ENCODE measurements at regions not wholly inside any gene's neighbourhood (a gene's known extent, or its start where the extent isn't known, plus 50 kb on each side); places are given as distances from the start of the nearest gene placed in this dataset.

DNA sequence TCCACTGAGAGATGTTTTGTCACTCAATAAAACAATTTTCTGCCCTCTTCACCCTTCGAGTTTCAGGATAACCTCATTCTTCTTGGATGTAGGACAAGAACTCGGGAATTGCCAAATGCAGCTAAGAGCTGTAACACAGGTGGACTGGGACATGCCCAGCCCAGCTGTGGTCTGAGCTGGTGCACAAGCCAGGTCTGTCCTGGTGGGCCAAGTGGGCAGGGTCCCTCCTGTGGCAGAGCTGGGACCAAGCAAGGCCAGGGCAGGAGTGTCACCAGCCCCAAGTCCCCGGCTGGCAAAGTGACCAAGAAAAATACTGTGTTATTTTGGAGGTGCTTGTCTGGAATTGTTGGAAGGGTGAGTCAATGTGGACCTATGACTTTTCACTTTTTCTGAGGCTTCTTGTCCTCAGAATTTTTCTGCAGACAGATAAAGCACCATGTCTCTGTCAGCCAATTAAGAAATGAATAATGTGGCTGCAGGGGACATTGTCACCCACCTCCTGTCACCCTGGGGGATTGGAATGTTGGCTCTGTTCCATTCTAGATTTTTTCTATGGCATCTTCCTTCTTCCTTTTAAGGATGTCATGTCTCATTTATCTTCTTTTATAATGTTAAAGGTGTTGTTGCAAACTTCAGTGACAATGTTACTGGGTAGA lies 645.2 kb upstream of the EPHA6 start:
- no peak for DNase-seq (ENCODE audit: low read depth, low spot score)

DNA sequence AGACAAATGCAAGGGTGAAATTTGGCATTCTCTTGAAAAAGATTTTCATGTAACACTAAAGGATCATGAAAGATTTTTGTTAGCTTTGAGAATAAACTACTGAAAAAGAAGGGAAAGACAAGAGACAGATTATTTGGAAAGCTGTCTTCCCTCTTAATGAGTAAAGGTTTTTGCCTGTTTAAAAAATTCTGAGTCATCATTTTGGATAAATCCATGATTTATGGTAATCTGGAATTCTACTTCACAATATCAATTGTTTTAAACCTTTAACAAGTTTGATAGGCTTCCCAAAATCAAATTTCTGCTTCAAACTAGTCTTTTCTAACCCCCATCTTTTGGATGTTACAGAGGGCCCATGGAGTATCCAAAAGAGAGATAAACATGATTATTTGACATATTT lies 641.5 kb upstream of the EPHA6 start:
- DNase-seq (ENCODE audit: low read depth, low spot score) = no peak

GRCh38 chr3:96175500-96175899 lies 638.9 kb upstream of the EPHA6 start:
- DNase-seq (ENCODE audit: low read depth, low spot score) = no peak

GRCh38 chr3:96182756-96183155 lies 631.6 kb upstream of the EPHA6 start:
- no peak for DNase-seq (ENCODE audit: low read depth, low spot score)

DNA sequence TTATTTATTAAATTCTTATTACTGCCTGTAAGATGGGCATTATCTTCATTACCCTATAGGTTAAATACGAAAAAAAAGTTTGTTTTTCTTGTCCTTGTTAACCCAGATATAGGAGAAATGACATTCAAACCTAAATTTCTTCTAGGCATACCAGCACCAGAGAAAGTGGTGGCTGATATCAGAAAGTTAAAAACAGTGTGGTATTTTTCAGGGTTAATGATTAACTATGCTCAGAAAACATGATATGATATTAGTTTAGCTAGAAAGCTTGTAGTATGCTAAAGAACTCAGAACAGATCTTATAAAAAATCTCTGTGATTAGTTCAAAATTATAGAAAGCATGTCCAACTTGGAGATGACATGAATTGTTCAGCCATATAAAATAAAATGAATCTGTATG lies 630.5 kb upstream of the EPHA6 start:
- no peak for DNase-seq (ENCODE audit: low read depth, low spot score)

GRCh38 chr3:96190024-96190616 lies 624.3 kb upstream of the EPHA6 start:
- DNase-seq (ENCODE audit: low read depth, low spot score) = no peak

DNA sequence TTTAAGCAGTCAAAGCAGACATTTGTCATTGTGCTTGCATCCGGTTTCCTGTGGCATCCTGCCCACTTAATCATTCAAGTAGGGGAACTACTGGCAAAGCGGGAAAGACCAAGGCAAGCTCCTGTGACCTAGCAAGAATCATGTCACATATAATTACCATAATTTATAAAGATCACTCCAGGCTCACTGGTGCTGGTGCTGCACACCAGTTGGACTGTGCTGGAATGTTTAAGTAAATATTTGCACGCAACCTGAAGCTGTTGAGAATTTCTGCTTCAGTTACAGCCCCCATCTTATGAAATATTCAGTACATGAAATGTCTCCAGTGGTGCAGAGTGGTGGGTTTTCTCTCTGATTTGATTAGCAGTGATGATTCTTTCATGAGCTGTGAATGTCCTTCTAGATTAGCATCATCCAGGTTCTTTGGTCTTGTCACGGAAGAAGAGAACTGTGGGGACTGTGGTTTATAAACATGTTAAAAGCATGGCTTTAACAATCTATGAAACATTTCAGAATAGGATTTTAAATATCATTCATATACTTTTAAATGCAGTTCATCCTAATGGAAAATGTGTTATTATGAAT lies 621.3 kb upstream of the EPHA6 start:
- no peak for DNase-seq (ENCODE audit: low read depth, low spot score)

DNA sequence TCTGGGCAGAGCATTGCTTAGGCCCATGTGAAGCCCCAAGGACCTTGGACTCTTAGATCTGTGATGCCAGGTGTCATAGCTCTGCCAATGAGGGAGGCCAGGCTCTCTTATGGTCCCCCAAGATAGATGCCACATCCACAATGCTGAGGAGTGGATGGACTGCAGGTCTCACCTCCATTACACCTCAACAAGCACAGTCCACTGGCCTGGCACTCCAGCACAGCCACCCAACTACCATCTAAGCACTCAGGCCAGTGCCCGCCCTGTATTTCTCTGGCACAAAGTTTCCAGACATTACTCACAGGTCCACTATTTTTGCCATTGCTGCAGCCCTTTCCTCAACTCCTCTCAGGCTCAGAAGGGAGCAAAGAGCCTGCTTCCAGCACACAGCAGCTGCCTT lies 613.5 kb upstream of the EPHA6 start:
- no peak for DNase-seq (ENCODE audit: low read depth, low spot score)

GRCh38 chr3:96201463-96201862 lies 612.9 kb upstream of the EPHA6 start:
- no peak for DNase-seq (ENCODE audit: low read depth, low spot score)

GRCh38 chr3:96202181-96202580 lies 612.2 kb upstream of the EPHA6 start:
- no peak for DNase-seq (ENCODE audit: low read depth, low spot score)

DNA sequence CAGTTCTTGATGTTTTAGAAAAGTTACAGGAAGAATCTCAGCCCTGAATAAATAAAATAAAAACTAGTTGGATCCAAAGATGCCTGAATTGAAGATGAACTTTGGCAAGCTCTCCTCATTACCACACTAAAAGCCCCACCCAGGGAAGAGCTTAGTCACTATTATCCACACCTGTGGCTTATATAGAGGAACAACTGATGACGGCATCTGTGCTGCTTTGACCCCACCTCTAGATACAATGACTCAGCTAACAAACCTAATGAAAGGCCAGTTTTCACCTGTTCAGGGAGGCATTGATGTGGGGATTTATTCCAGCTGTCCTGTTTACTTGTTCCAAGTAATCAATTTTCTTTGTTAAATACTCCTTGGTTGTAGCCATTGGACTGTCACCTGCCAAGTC lies 604.7 kb upstream of the EPHA6 start:
- no peak for DNase-seq (ENCODE audit: low read depth, low spot score)

DNA sequence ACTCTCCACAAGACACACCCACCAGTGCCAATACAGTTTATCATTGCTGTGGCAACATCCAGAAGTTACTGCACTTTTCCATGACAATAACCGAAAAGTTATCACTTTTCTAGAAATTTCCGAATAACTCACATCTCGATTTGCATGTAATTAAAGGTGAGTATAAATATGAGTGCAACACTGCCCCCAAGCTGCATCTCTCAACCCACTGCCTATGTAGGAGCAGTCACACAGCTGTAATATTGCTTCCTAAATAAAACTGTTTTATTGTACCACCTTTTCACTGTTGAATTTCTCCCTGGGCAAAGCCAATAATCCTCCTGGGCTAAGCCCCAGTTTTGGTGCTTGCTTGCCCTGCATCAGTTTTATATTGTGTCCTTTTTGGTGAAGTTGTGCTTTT lies 601.0 kb upstream of the EPHA6 start:
- no peak for DNase-seq (ENCODE audit: low read depth, low spot score)

DNA sequence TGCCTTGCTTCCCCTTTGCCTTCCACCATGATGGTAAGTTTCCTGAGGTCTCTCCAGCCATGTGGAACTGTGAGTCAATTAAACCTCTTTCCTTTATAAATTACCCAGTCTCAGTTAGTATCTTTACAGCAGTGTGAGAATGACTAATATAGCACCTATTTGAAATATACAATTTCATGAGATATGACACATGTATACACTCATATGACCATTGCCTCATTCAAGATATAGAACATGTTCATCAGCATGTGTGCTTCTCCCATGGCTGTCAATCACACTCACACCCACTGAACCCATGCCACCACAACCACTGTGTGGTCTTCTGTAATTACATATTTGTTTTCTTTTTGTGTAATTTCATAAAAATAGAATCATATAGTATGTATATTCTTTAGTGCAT lies 599.5 kb upstream of the EPHA6 start:
- no peak for DNase-seq (ENCODE audit: low read depth, low spot score)

DNA sequence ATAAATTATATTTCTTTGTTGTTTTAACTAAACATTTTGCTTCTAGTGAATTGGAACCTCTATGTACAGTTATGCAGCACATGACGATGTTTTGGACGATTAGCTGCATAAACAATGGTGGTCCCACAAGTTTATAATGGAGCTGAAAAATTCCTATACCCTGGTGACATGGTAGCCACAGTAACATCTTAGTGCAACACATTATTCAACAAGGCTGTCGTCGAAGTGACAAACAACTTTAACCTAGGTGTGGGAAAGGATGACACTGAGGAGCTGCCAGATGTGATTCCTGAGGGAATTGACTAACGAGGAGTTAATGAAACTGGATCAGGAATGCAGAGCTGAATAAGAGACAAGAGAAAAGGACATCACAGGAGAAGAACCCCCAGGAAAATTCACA lies 588.9 kb upstream of the EPHA6 start:
- DNase-seq (ENCODE audit: low read depth, low spot score) = no peak

GRCh38 chr3:96233679-96234078 lies 580.7 kb upstream of the EPHA6 start:
- DNase-seq (ENCODE audit: low read depth, low spot score) = no peak

DNA sequence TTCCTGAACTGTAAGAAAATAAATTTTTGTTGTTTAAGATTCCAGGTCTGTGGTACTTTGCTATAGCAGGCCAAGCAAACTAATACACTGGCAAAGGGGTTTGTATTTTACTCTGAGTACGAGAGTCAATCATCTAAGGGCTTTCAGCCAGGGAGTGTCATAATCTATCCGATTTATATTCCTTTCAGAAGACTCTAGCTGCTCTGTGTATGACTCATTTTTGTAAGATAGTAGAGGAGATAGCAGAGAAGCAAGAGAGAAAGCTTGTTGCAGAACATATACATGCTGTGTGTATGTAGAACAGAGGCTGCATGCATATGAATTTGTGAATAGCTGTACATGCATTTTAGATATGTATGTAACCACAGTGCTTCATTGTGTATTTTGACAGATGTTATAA lies 577.9 kb upstream of the EPHA6 start:
- no peak for DNase-seq (ENCODE audit: low read depth, low spot score)

GRCh38 chr3:96259299-96259698 lies 555.1 kb upstream of the EPHA6 start:
- no peak for DNase-seq (ENCODE audit: low read depth, low spot score)

GRCh38 chr3:96264701-96265100 lies 549.7 kb upstream of the EPHA6 start:
- DNase-seq (ENCODE audit: low read depth, low spot score) = no peak

- DNase-seq (ENCODE audit: low read depth, low spot score) = peak; percentile 22
These were observed 547.8 kb upstream of the EPHA6 start for GRCh38 chr3:96266395-96267190.

DNA sequence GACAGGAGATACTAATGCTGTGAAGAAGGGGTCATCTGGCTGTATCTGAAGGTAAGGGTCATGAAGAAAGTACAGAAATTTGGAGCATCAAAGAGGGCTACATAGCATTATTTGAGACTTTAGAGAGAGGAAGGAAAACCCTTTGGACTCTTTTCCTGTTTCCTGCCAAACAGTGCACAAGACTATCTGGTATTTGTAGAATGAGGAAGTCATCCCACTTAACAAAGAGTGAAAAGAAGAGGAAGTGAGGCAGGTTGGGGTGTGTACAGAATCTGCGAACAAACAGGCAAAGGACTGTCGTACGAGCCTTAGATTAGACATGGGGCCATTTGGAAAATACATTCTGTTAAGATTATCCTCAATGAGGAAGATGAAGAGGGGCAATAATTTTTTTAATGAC lies 546.8 kb upstream of the EPHA6 start:
- no peak for DNase-seq (ENCODE audit: low read depth, low spot score)

DNA sequence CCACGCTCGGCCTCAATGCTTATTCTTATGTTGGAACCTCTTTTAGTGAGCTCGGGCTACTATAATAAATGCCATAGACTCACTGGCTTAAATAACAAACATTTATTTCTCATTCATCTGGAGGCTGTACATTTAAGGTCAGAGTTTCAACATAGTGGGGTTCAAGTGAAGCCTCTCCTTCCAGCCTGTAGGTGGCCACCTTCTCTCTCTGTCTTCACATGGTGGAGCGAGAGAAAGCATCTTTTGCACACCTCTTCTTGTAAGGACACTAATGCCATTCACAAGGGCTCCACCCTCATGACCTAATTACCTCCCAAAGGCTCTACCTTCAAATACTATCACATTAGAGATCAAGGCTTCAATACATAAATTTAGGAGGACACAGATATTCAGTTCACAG lies 520.3 kb upstream of the EPHA6 start:
- no peak for DNase-seq (ENCODE audit: low read depth, low spot score)

DNA sequence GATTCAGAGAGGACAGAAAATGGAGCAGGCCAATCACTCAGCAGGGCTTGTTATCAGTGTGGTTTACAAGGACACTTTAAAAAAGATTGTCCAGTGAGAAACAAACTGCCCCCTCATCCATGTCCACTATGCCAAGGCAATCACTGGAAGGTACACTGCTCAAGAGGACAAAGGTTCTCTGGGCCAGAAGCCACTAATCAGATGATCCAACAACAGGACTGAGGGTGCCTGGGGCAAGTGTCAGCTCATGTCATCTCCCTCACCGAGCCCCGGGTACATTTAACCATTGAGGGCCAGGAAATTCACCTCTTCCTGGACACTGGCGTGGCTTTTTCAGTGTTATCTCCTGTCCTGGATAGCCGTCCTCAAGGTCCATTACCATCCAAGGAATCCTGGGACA lies 513.7 kb upstream of the EPHA6 start:
- no peak for DNase-seq (ENCODE audit: low read depth, low spot score)

DNA sequence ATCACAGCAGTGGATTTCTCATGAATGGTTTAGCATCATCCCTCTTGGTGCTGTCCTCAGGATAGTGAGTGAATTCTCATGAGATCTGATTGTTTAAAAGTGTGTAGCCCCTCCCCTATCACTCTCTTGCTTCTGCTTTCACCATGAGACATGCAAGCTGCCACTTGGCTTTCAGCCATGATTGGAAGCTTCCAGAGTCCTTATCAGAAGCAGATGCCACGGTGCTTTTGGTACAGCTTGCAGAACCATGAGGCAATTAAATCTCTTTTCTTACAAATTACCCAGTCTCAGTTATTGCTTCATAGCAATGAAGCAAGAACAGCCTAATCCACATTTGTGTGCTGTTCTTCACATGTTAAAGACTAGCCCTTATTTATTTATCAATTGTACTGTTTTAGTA lies 495.2 kb upstream of the EPHA6 start:
- DNase-seq (ENCODE audit: low read depth, low spot score) = no peak
